GM06990 (cell line): ENCODE measurements at regions not wholly inside any gene's neighbourhood (a gene's known extent, or its start where the extent isn't known, plus 50 kb on each side); places are given as distances from the start of the nearest gene placed in this dataset.

Source experiments
- DNase-seq: peaks from one replicate; pipeline ENCODE4 v3.0.0-alpha.2; 2011; ENCODE audit not compliant: insufficient read length; ENCODE audit errors: extremely low read depth
- H3K27me3 ChIP-seq: replicated peaks from 2 replicates; pipeline ENCODE4 v1.6.0; 2011; ENCODE audit warnings: low read length; ENCODE audit not compliant: control insufficient read depth, insufficient read depth
- H3K36me3 ChIP-seq: 2 replicates; pipeline ENCODE4 v1.5.1; 2011; ENCODE audit warnings: low read length; ENCODE audit not compliant: control insufficient read depth, insufficient read depth
- H3K4me3 ChIP-seq: replicated peaks from 2 replicates; pipeline ENCODE4 v1.5.1; 2011; ENCODE audit warnings: low read depth, mild to moderate bottlenecking, control low read depth, low read length
- TF ChIP-seq, protein P1 (sequence below): IDR thresholded peaks from 2 replicates; pipeline ENCODE4 v1.5.1; 2011; ENCODE audit warnings: low read length, control low read depth, mild to moderate bottlenecking, inconsistent platforms; ENCODE audit not compliant: insufficient read depth, poor library complexity, severe bottlenecking

DNA sequence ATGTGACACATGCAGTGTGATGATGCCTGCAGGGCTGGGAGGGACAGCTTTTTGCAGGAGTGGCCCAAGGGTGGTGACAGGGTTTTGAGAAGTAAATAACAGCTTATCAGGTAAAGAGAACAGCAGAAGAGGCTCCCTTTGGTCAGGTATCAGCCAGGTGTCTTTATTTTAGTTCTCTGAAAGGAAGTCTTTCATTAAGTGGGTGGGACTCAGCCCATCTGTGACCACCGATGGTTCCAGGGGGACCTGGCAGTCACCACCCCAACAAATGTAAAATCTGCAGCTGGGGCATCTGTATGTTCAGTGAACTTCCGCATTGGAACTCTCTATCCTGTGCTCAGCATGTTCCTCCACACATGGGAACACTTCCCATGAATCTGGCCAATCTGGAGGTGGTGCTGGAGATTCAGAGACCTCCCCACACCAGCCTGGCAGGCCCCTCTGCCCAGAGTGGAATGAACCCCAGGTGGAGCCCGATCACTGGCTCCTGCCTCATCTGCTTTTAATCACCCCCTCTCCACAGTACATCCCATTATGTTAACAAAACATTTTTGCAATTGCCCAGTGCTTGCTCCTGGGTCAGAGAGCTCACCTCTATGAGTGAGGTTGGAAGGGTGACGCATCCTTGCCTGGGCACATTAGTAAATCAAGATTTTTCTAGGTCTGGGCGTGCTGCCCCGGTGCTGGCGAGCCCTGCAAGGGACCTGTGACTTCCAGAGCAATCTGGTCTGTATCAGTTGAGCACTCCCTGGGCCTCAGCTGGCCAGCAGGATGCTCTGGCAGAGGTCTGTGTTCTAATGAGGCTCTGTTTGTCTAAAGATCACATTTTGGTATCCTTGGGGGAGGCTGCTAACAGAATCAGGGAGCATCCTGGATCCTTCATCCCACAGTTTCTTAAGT lies 140.4 kb upstream of the GDF10 start:
- Histone ChIP-seq H3K36me3 (no peaks in the 10 kb centered on the region), H3K27me3 (no peaks in the 10 kb centered on the region), H3K4me3 (no peak overlapping the region)
- TF ChIP-seq, protein P1, sequence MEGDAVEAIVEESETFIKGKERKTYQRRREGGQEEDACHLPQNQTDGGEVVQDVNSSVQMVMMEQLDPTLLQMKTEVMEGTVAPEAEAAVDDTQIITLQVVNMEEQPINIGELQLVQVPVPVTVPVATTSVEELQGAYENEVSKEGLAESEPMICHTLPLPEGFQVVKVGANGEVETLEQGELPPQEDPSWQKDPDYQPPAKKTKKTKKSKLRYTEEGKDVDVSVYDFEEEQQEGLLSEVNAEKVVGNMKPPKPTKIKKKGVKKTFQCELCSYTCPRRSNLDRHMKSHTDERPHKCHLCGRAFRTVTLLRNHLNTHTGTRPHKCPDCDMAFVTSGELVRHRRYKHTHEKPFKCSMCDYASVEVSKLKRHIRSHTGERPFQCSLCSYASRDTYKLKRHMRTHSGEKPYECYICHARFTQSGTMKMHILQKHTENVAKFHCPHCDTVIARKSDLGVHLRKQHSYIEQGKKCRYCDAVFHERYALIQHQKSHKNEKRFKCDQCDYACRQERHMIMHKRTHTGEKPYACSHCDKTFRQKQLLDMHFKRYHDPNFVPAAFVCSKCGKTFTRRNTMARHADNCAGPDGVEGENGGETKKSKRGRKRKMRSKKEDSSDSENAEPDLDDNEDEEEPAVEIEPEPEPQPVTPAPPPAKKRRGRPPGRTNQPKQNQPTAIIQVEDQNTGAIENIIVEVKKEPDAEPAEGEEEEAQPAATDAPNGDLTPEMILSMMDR = no peak
- DNase-seq = no peak

DNA sequence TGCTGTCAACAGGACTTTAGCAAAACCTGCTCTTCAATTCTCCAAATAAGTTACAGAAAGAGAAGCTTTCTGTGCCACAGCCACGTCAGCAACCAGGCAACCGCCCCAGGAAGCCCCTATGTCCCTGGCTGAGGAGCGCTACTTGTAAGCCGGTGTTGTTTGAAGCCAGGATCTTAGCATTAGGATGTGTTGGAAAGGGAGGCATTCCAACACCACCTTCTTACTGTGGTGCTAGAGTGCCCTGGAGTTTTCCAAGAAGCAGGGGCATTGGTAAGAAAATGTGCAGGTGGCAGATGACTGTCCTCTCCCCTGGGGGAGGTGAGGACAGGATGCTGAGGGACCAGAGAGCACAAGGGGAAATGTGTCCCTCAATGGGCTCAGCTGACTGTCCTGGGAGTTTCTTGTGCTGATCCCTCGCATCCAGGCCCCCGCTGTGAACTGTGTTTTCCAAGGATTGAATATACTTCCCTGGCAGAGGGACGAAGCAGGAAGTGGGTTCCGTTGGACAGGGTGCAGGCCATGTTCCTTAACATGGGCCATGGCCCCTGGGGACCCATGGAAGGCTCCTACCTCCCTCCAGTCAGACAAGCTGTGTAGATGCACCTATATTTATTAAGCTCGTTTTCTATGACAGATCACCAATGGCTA lies 139.6 kb upstream of the GDF10 start:
- DNase-seq = no peak
- TF ChIP-seq, protein P1 = no peak

DNA sequence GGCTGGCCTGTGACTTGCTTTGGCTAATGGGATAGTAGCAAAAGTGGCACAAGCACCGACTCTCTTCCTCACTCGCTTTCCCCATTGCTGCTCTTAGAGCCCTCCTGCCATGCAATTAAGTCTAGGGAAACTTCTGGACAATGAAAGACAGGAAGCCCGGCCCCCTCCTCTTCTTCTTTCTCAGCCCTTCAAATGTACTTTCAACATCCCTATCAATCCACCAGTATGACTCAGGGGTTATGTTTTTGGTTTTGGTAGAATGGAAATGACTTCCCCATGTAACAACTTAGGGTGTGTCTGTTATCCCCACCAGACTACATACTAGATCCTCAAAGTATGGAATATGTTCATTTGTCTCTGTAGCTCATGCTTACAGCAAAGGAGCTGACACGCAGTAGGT lies 139.0 kb upstream of the GDF10 start:
- TF ChIP-seq, protein P1 = no peak
- Histone ChIP-seq H3K4me3 (no peak overlapping the region), H3K27me3 (no peaks in the 10 kb centered on the region; the same call in 1 of the 2 replicates), H3K36me3 (no peaks in the 10 kb centered on the region)
- no peak for DNase-seq

More for the DNA sequence above, 139.6 kb upstream of the GDF10 start:
- no peak overlapping the region for H3K4me3 ChIP-seq
- no peaks in the 10 kb centered on the region; the same call in 1 of the 2 replicates for H3K27me3 ChIP-seq
- H3K36me3 ChIP-seq = no peaks in the 10 kb centered on the region

DNA sequence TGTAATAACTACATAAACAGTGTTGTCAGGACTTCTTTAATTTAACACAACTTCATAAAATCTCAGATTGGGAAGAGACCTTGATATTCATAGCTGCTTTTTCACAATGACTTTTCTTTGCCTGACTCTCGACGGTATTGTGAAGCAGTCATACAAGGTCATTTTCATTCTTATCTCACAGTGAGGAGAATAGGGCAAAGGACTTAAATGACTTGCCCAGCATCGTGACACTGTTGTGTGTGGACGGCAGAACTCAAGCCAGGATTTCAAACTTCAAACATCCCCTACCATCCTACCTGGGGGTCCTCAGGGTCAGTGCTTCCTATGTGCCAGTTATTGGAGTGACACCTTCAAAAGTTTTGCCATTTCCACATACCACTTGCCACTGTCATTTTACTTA lies 138.5 kb upstream of the GDF10 start:
- DNase-seq = no peak
- H3K36me3 ChIP-seq = no peaks in the 10 kb centered on the region
- H3K27me3 ChIP-seq = no peaks in the 10 kb centered on the region; the same call in 1 of the 2 replicates
- TF ChIP-seq, protein P1 = no peak
- no peak overlapping the region for H3K4me3 ChIP-seq

DNA sequence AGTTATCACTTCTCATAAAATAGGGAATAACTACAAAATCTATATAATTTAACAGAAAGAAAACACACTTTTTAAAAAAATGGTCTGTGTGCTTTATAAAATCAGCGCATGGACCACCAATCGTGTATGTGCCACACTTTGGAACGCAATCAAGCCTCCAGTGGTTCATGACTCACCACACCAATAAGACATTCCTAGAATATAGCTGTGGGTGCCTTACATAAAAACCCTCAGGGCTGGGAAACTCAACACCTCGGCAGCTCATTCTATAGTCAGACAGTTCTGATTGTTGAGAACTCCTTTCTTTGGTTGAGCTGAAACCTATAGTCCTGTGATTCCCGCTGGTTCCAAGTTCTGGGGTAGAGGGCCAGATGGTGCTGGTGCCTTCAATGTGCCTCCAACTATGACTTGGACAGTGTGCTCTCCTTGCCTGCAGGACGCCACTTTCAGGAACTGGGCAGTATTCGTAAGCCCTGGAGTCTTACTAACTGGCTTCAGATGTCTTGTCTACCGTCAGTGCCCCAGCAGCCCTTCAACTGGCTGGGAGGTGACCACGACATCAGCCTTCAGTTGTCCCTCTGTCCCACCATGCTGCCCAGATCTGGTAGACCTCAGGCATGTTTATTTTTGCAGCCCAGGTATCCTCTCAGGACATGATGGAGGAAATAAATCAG lies 135.7 kb upstream of the GDF10 start:
- no peak for DNase-seq
- no peaks in the 10 kb centered on the region for H3K36me3 ChIP-seq
- H3K27me3 ChIP-seq = no peaks in the 10 kb centered on the region; the same call in 1 of the 2 replicates
- TF ChIP-seq, protein P1 = no peak
- no peak overlapping the region for H3K4me3 ChIP-seq
